Ishikawa (cell line): ENCODE measurements at regions not wholly inside any gene's neighbourhood (a gene's known extent, or its start where the extent isn't known, plus 50 kb on each side); places are given as distances from the start of the nearest gene placed in this dataset.

Source experiments
- CREB1 ChIP-seq: IDR thresholded peaks from 2 replicates; pipeline ENCODE4 v1.6.1; 2012; ENCODE audit warnings: low read depth
- EGR1 ChIP-seq: IDR thresholded peaks from 2 replicates; pipeline ENCODE4 v1.6.1; 2012
- MAX ChIP-seq: IDR thresholded peaks from 2 replicates; pipeline ENCODE4 v1.6.1; 2012
- RAD21 ChIP-seq: IDR thresholded peaks from 2 replicates; pipeline ENCODE4 v1.6.1; 2012; ENCODE audit warnings: low read depth

DNA sequence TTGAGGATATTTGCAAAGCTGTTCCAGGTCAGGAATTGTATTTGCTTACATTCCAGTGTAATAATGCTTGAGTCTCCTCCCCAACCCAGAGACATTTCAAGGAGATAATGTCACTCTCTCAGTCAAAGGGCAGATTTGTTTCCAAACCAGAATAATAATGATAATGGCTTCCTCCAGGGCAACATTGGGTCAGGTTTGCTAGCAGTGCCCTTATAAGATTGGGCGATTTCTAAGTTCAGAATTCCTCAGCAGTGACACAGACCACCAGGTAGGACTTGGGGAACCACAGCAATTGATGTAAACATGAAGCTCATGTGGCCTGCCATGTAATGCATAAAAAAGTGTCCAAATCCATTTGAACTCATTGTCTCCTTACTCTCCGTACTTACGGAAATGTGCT is 125.2 kb downstream of the BMP15 start:
- TF ChIP-seq RAD21 (no peak), MAX (no peak), CREB1 (no peak), EGR1 (no peak)
